PC-9 (cell line): ENCODE measurements at regions not wholly inside any gene's neighbourhood (a gene's known extent, or its start where the extent isn't known, plus 50 kb on each side); places are given as distances from the start of the nearest gene placed in this dataset.

Experiments used
- CTCF ChIP-seq: fragments of 200-600 bp; sonication (generic); conservative IDR thresholded peaks from 2 replicates; pipeline ENCODE4 v1.6.1; 2017; ENCODE audit warnings: mixed run types, antibody characterized with exemption, mild to moderate bottlenecking, moderate library complexity
- EZH2 ChIP-seq: fragments of 200-600 bp; sonication (generic); IDR thresholded peaks from 2 replicates; pipeline ENCODE4 v1.8.0; 2017; ENCODE audit warnings: antibody characterized with exemption, low read depth

GRCh38 chr2:118219611-118220010 is 131.3 kb downstream of the INSIG2 start:
- TF ChIP-seq CTCF (no peak), EZH2 (no peak)
